MG63 (cell line): ENCODE measurements at regions not wholly inside any gene's neighbourhood (a gene's known extent, or its start where the extent isn't known, plus 50 kb on each side); places are given as distances from the start of the nearest gene placed in this dataset.
"Not testable (repeated sequence)": the region's sequence is repeated elsewhere in the genome, so short reads cannot be mapped to it uniquely, and the experiment has no call there.

Experiments
- DNase-seq: peaks from one replicate; pipeline ENCODE4 v3.0.0-alpha.2; 2020
- H3K27me3 ChIP-seq: fragments of 250-450 bp; sonication (Bioruptor Pico); 2 replicates; pipeline ENCODE4 v1.5.1; 2020; ENCODE audit warnings: mild to moderate bottlenecking, moderate library complexity
- H3K36me3 ChIP-seq: fragments of 250-450 bp; sonication (Bioruptor Pico); 2 replicates; pipeline ENCODE4 v1.5.1; 2020; ENCODE audit warnings: mild to moderate bottlenecking, moderate library complexity
- H3K4me3 ChIP-seq: fragments of 250-450 bp; sonication (Bioruptor Pico); 2 replicates; pipeline ENCODE4 v1.5.1; 2020; ENCODE audit warnings: mild to moderate bottlenecking, moderate library complexity
- H3K9me3 ChIP-seq: fragments of 250-450 bp; sonication (Bioruptor Pico); 2 replicates; pipeline ENCODE4 v1.5.1; 2020; ENCODE audit warnings: mild to moderate bottlenecking, moderate library complexity

DNA sequence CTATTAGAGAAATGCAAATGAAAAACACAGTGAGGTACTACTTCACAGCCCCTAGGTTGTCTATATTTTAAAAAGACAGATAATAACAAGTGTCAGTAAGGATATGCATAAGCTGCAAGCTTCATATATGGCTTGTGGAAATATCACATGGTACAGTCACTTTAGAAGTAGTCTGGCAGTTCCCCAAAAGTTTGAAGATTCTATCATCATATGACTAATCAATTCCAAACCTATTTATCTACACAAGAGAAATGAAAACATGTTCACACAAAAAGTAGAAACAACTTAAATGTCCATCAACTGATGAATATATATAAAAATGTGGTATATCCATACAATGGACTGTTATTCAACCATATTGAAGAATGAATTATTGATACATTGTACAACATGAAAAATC lies 185.8 kb upstream of the STK26 start:
- no peaks in the 10 kb centered on the region for H3K9me3 ChIP-seq
- no peak for DNase-seq
- no peak overlapping the region for H3K4me3 ChIP-seq
- no peaks in the 10 kb centered on the region for H3K27me3 ChIP-seq
- no peaks in the 10 kb centered on the region for H3K36me3 ChIP-seq

DNA sequence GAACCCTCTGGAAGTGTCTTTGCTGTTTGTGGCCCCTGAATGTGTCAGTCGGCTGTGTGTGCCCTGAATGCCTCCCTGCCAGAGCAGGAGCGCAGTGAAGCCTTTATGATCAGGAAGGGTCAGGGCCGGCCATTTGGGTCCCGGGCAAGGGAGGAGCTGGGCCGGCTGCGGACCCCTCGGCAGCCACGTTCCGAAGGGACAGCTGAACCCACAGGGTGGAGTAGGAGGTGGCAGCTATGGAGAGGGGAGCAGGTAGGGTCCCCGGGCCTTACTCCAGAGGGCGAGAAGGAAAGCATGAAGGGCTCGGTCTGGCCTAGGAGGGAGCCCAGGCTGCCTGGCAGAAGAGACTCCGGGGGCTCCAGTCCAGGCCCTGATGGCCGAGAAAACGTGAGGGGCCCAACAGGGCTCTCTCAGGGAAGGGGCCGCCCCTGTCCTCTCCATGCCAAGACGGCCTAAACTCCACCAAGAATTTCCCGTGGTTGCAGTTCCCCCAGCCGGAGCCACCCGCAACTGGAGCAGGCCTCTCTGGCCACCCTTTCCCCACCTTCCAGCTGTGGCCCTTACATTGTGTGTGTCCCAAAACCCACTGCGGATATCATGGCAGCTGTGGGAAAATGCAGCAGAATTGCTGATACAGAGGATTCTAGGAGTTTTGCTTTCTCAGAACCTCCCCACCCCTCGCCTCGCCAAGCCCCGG lies 182.2 kb upstream of the STK26 start:
- DNase-seq, result no peak
- no peaks in the 10 kb centered on the region for H3K36me3 ChIP-seq
- no peaks in the 10 kb centered on the region for H3K27me3 ChIP-seq
- H3K9me3 ChIP-seq, result no peaks in the 10 kb centered on the region
- H3K4me3 ChIP-seq, result no peak overlapping the region

DNA sequence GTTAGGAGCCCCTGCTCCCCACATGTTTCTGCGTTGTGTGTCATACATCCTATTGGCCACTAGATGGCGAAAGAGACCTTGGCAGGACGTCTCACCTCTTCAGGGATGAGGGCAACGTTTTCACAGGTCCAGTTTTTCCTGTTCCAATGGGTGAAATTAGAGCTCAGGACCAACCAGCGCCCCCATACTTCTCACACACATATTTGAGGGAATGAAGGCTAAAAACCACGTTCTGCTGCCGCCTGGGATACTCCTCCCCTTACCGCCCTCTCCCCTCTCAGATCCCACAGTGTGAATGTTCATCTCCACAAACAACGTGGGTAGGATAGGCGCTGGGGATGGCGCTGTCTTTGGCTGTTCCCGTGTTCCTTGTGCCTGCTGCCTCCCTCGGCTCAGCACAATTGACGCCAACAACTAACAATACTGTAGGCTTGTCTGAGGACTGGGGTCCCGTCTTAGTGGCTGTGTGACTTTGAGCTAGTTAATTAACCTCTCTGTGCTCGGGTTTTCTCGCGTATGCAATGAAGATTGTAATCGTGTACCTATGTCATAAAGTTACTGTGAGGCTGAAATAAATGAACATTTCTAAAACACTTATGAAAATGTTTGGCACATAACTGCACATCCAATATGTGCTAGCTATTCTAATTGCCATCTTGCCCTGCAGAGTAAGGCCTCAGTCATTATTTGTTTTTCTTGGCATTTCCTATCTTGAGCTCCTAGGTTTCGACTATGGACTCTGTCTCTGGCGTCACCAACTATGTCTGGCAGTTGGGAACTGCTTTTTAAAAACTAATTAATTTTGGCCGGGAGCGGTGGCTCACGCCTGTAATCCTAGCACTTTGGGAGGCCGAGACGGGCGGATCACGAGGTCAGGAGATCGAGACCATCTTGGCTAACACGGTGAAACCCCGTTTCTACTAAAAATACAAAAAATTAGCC lies 181.3 kb upstream of the STK26 start:
- no peak overlapping the region for H3K4me3 ChIP-seq
- no peaks in the 10 kb centered on the region for H3K27me3 ChIP-seq
- H3K9me3 ChIP-seq, result no peaks in the 10 kb centered on the region
- DNase-seq, result peak; percentile 18
- H3K36me3 ChIP-seq, result no peaks in the 10 kb centered on the region

DNA sequence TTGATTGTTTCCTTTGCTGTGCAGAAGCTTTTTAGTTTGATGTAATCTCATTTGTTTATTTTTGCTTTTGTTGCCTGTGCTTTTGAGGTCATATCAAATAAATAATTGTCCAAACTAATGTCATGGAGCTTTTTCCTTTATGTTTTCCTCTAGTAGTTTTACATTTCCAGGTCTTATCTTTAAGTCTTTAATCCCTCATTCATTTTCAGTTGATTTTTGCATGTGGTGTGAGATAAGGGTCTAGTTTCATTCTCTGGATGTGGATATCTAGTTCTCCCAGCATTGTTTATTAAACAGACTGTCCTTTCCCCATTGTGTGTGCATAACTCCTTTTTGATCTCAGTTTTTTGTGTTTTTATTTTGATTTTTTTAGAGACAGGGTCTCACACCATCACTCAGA lies 179.1 kb upstream of the STK26 start:
- DNase-seq, result no peak
- Histone ChIP-seq H3K27me3 (no peaks in the 10 kb centered on the region), H3K9me3 (no peaks in the 10 kb centered on the region), H3K36me3 (no peaks in the 10 kb centered on the region), H3K4me3 (no peak overlapping the region)

DNA sequence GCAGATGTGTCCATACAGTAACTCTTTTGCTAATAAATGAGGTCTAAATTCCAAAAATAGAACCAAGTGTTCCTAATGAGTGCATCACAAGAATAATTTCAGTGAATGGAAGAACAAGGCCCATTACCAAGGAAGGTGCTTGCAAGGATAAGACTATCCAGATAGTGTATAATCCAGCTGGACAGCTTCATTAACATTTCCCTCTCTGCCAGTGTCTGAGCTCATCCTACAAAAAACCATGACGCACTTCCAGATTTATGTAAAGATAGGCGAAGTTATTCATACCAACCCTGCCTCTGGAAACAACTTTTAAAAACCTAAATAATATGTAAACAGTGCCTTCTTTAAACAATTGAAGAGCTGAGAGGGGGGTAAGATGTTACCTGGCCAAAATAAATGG lies 177.9 kb upstream of the STK26 start:
- no peaks in the 10 kb centered on the region for H3K9me3 ChIP-seq
- H3K4me3 ChIP-seq, result no peak overlapping the region
- DNase-seq, result no peak
- no peaks in the 10 kb centered on the region for H3K36me3 ChIP-seq
- no peaks in the 10 kb centered on the region for H3K27me3 ChIP-seq

DNA sequence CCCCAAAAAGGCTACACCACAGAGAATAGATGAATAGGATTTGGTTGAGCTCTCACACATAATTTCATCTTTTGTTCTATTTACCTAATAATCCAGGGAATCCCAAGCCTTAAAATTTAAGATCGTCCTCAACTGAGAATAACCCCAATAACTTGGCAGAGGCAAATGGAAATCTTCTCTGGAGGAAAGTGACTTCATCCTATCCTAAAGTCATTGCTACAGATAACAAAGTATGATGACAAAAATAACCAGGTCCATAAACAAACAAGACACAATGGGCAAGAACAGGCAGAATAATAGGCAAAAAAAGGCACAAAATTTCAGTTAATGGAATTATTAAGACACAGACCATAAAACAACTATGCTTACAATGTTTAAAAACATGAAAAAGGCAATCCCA lies 177.3 kb upstream of the STK26 start:
- H3K9me3 ChIP-seq, result no peaks in the 10 kb centered on the region
- no peaks in the 10 kb centered on the region for H3K27me3 ChIP-seq
- DNase-seq, result no peak
- no peak overlapping the region for H3K4me3 ChIP-seq
- H3K36me3 ChIP-seq, result no peaks in the 10 kb centered on the region

DNA sequence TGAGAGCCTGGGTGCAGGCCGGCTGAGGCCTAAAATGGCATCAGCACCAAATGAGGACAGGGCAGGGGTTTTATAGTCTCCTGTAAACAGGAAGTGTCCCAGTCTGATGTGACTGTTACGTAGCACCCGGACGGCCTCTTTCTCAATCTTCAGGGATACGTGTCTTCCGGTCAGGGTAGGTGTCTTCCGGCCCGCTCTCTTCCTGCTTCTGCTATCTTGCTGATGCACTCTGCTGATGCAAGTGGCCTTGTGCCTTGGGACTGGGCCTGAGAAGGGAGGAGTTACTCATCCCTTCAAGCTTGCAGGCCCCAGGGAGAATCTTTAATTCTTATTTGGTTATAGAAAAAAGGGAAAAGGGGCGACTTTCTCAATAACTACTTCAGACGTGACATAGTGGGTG lies 172.1 kb upstream of the STK26 start:
- H3K27me3 ChIP-seq, DNase-seq, H3K36me3 ChIP-seq, H3K9me3 ChIP-seq, H3K4me3 ChIP-seq: not testable (repeated sequence)

DNA sequence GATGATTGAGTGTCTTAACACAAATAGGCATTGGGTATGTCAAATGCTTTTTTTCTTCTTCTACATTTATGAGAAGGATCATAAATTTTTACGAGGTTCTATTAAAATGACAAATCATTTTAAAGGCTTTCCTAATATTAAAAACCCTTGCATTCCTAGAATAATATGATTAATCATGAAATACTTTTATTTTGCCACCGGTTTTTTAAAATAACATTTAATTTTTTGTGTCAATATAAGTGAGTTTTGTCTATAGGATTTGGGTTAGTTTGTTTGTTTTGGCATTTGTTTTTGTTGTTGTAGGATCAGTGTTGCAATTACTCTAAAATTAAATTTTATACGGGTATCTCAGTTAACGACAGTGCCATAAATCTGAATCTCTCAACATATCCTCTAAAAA lies 169.7 kb upstream of the STK26 start:
- H3K4me3 ChIP-seq, result no peak overlapping the region
- H3K36me3 ChIP-seq, result no peaks in the 10 kb centered on the region
- H3K9me3 ChIP-seq, result no peaks in the 10 kb centered on the region
- no peaks in the 10 kb centered on the region for H3K27me3 ChIP-seq
- DNase-seq, result no peak

DNA sequence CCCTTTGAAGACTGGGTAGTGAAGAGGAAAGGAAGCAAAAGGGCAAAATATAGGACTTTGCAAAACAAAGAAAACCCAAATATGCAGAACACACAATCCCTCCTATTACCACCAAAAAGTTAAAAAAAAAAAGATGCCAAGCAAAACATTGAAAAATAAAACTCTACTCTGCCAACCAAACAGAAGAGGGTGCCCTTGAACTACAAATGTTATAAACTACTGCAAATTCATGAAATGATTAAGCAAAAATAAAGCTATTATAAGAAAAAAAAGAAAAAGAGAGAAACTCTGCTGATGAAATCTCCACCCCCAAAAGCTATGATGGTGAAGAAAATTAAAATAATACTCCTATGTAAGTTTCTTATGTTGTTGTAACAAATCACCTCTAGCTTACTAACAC lies 168.5 kb upstream of the STK26 start:
- DNase-seq, result no peak
- H3K27me3 ChIP-seq, result no peaks in the 10 kb centered on the region

DNA sequence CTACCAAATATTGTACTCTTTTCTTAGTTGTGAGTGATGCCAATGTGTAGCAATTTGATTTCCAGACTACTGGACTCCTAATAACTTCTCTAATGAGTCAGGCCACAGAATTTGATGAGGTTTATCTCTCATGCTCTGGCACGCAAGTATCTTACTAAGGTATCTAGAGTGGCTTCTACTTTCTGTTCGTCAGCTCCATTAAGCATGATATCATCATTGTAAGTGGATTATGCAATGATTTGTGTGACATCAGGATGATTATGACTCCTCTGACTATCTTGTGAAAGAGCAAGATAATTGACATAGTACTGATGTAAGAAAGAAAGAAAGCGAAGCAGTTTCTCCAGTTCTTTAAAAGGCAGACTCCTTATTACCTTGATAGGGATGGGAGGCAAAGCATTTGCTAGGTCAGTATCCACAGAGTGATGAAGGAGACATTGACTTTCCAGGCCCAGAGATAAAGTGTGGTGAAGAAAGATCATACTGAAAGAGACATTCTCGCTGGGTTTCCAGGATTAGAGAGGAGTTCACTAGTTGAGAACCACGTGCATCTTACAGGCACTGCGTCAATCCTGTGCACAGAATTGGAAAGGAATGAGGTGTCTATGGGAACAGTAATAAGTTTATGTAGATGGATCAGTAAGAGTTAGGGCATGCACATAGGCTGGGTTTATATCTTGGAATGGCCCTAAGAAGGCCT lies 161.9 kb upstream of the STK26 start:
- Histone ChIP-seq H3K27me3 (no peaks in the 10 kb centered on the region), H3K36me3 (no peaks in the 10 kb centered on the region), H3K4me3 (no peak overlapping the region), H3K9me3 (no peaks in the 10 kb centered on the region)
- no peak for DNase-seq

More for the DNA sequence above, 168.5 kb upstream of the STK26 start:
- no peak overlapping the region for H3K4me3 ChIP-seq
- no peaks in the 10 kb centered on the region for H3K9me3 ChIP-seq
- H3K36me3 ChIP-seq, result no peaks in the 10 kb centered on the region

DNA sequence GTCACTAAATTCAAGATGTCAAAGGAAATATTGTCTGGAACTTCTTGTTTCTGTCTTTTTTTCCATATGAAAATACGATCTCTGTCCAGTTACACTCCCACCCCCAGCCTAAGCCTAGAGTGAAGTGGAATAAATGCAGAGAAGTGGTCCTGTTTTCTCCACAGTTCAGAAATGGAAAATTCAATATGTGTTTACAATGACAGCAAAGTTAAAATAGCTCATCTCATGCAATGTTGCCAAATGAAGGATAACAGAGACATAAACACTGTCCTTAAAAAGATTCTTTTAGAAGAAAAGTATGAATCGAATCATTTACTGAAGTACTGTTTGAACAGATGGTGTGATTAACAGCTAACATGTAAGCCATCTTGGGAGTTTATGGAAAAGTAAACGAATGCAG lies 160.8 kb upstream of the STK26 start:
- no peak for DNase-seq
- no peak overlapping the region for H3K4me3 ChIP-seq
- H3K9me3 ChIP-seq, result no peaks in the 10 kb centered on the region

DNA sequence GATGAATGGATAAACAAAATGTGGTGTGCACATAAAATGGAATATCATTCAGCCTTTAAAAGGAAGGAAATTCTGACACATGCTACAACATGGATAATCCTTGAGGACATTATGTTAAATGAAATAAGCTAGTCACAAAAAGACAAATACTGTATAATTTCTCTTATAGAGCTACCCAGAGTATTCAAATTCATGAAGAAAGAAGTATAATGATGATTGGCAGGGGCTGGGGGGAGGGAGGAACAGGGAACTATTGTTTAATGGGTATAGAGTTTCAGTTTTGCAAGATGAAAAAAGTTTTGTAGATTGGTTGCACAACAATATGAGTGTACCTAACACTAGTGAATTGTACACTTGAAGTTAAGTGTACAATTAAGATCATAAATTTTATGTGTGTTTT lies 153.9 kb upstream of the STK26 start:
- Histone ChIP-seq H3K4me3 (no peak overlapping the region), H3K36me3 (no peaks in the 10 kb centered on the region), H3K9me3 (no peaks in the 10 kb centered on the region), H3K27me3 (no peaks in the 10 kb centered on the region)
- DNase-seq, result no peak

More for the DNA sequence above, 160.8 kb upstream of the STK26 start:
- no peaks in the 10 kb centered on the region for H3K36me3 ChIP-seq
- H3K27me3 ChIP-seq, result no peaks in the 10 kb centered on the region

DNA sequence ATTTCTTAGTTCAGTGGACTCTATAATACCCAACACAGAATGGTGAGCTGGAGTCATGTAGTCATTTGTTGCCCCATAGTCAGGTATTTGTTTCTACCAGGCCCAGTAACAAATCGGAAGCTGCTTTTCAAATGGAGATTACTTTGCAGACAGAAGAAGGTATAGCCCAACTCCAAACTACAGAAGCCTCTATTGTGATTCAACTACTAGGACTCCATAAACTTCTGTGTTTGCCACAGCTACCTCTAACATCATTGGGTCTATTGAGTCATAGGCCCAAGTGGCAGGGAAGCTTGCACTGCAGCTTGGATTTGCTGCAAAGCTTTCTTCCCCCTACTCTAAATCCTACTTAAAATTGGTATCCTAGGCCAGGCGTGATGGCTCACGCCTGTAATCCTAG lies 148.8 kb upstream of the STK26 start:
- no peaks in the 10 kb centered on the region for H3K36me3 ChIP-seq
- H3K27me3 ChIP-seq, result no peaks in the 10 kb centered on the region
- no peak for DNase-seq
- no peaks in the 10 kb centered on the region for H3K9me3 ChIP-seq
- no peak overlapping the region for H3K4me3 ChIP-seq

DNA sequence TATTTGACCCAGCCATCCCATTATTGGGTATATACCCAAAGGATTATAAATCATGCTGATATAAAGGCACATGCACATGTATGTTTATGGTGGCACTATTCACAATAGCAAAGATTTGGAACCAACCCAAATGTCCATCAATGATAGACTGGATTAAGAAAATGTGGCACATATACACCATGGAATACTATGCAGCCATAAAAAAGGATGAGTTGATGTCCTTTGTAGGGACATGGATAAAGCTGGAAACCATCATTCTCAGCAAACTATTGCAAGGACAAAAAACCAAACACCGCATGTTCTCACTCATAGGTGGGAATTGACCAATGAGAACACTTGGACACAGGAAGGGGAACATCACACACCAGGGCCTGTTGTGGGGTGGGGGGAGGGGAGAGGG lies 147.3 kb upstream of the STK26 start:
- not testable (repeated sequence) for H3K27me3 ChIP-seq, H3K9me3 ChIP-seq, H3K4me3 ChIP-seq, H3K36me3 ChIP-seq, DNase-seq

DNA sequence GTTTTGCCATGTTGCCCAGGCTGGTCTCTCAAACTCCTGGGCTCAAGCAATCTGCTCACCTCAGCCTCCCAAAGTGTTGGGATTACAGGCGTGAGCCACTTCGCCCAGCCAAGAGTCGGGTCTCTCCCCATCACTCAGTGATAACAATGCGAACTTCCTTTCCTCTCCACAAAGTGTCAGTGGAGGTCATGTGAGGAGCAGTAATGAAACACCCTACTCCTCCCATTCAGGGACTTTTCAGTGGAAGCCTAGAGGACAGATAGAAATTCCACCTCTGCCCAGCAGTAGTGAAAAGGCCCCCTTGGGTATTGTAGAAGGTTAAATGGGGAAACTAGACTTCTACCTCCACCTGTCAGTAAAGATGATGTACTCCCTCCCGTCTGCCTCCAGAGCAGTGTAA lies 141.9 kb upstream of the STK26 start:
- Histone ChIP-seq H3K36me3 (no peaks in the 10 kb centered on the region), H3K4me3 (no peak overlapping the region), H3K27me3 (no peaks in the 10 kb centered on the region), H3K9me3 (no peaks in the 10 kb centered on the region)
- DNase-seq, result no peak

DNA sequence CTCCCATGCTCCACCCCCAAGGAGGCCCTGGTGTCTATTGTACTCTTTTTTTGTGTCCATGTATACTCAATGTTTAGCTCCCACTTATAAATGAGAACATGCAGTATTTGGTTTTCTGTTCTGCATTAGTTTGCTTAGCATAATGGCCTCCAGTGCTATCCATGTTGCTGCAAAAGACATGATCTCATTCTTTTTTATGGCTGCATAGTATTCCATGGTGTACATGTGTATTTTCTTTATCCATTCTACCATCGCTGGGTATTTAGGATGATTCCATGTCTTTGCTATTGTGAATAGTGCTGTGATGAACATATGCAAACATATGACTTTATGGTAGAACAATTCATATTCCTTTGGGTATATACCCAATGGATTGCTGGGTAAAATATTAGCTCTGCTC lies 138.1 kb upstream of the STK26 start:
- H3K36me3 ChIP-seq, result not testable (repeated sequence)

DNA sequence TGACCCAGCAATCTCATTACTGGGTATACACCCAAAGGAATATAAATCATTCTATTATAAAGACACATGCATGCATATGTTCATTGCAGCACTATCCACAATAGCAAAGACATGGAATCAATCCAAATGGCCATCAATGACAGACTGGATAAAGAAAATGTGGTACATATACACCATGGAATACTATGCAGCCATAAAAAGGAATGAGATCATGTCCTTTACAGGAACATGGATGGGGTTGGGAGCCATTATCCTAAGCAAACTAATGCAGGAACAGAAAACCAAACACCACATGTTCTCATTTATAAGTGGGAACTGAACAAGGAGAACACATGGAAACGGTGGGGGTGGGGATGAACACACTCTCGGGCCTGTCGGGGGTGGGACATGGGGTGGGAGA lies 129.2 kb upstream of the STK26 start:
- H3K27me3 ChIP-seq, H3K9me3 ChIP-seq, H3K4me3 ChIP-seq, H3K36me3 ChIP-seq, DNase-seq: not testable (repeated sequence)

More for the DNA sequence above, 138.1 kb upstream of the STK26 start:
- DNase-seq, H3K9me3 ChIP-seq, H3K4me3 ChIP-seq, H3K27me3 ChIP-seq: not testable (repeated sequence)
